GM23248 (cell line): ENCODE measurements at regions not wholly inside any gene's neighbourhood (a gene's known extent, or its start where the extent isn't known, plus 50 kb on each side); places are given as distances from the start of the nearest gene placed in this dataset.

Source experiments
- EZH2 ChIP-seq: fragments of 200-600 bp; sonication (generic); IDR thresholded peaks from 2 replicates; pipeline ENCODE4 v1.6.1; 2018; ENCODE audit warnings: antibody characterized with exemption, mild to moderate bottlenecking; ENCODE audit not compliant: insufficient read depth, poor library complexity, severe bottlenecking
- EZH2phosphoT487 ChIP-seq: fragments of 200-600 bp; sonication (generic); IDR thresholded peaks from 2 replicates; pipeline ENCODE4 v1.6.1; 2018; ENCODE audit warnings: antibody characterized with exemption, moderate library complexity, mild to moderate bottlenecking, low read depth; ENCODE audit not compliant: insufficient read depth

- no peak for TF ChIP-seq EZH2phosphoT487
- TF ChIP-seq EZH2: no peak
These were observed 98.7 kb upstream of the VAV3 start for GRCh38 chr1:108063703-108064102.
